Fibroblast of mammary gland (primary cell): ENCODE measurements at regions not wholly inside any gene's neighbourhood (a gene's known extent, or its start where the extent isn't known, plus 50 kb on each side); places are given as distances from the start of the nearest gene placed in this dataset.
"Not testable (repeated sequence)": the region's sequence is repeated elsewhere in the genome, so short reads cannot be mapped to it uniquely, and the experiment has no call there.

Experiments used
- DNase-seq: peaks from one replicate; pipeline ENCODE4 v3.0.0-alpha.2; 2010; ENCODE audit warnings: low read depth
- H3K4me3 ChIP-seq: 2 replicates; pipeline ENCODE4 v1.5.1; 2011; ENCODE audit warnings: low read depth, mild to moderate bottlenecking, low read length, moderate library complexity; ENCODE audit not compliant: control insufficient read depth
- CTCF ChIP-seq: conservative IDR thresholded peaks from 2 replicates; pipeline ENCODE4 v1.5.1; 2011; ENCODE audit warnings: low read depth, low read length, inconsistent platforms; ENCODE audit not compliant: control insufficient read depth, insufficient read depth

- no peak for TF ChIP-seq CTCF
- no peak overlapping the region for H3K4me3 ChIP-seq
Measured at GRCh38 chrX:13489454-13489853, 79.9 kb upstream of the EGFL6 start.

DNA sequence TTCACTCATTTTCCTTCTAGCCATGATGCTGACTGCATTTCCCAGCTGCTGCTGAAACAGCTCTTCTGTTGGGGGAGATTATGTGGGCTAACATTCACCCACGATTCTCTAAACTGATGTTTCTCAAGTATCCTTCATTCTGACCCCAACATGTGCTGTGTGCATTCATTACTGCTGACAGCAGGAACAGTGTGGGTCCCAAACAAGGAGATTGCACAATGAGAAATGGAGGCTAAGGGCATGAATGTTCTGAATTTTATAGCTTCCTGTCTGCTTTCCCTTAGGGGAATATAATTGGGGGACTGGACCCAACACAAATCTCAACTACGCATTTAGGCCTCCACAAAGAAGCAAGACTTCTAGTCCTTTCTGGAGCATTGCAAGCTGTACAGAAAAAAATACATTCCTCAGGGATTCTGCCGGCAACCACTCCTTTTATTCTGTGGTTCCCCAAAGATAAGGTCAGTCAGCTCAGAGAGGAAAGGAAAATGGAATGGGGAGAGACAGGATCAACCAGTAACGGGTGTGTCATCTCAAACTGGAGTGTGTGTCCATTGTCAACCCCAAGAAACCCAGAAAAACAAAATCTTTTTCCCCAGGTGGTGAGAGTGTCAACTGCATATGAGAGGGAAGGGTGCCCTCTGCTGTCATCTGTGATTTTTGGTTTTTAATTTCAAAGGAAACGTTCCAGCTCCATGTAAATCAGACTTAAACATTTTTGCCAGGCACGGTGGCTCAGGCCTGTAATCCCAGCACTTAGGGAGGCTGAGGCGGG lies 81.5 kb upstream of the EGFL6 start:
- H3K4me3 ChIP-seq = no peak overlapping the region
- peak; percentile 94 for DNase-seq
- peak; percentile 56 for TF ChIP-seq CTCF

More at GRCh38 chrX:13489454-13489853, 79.9 kb upstream of the EGFL6 start:
- DNase-seq = peak; percentile 86

DNA sequence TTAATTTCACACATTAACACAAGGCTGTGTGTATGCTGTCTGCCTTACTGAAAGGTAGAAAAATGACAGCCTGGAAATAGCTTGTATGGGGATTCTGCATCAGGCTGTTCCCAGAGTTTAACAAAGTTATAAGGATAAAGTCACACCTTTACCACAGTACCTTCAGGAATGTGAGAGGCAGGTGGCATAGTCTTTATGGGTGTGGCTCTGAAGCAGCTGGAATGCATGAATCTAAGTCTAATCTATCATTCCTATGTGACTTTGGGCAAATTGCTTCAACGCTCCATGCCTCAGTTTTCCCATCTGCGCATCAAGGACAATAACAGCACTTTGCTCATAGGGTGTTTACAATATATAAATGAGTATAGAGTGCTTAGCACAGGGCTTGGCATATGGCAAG lies 84.2 kb upstream of the EGFL6 start:
- no peak for TF ChIP-seq CTCF
- no peak overlapping the region for H3K4me3 ChIP-seq
- DNase-seq = no peak

GRCh38 chrX:13483773-13484172 lies 85.6 kb upstream of the EGFL6 start:
- no peak overlapping the region for H3K4me3 ChIP-seq
- TF ChIP-seq CTCF = no peak
- DNase-seq = no peak

DNA sequence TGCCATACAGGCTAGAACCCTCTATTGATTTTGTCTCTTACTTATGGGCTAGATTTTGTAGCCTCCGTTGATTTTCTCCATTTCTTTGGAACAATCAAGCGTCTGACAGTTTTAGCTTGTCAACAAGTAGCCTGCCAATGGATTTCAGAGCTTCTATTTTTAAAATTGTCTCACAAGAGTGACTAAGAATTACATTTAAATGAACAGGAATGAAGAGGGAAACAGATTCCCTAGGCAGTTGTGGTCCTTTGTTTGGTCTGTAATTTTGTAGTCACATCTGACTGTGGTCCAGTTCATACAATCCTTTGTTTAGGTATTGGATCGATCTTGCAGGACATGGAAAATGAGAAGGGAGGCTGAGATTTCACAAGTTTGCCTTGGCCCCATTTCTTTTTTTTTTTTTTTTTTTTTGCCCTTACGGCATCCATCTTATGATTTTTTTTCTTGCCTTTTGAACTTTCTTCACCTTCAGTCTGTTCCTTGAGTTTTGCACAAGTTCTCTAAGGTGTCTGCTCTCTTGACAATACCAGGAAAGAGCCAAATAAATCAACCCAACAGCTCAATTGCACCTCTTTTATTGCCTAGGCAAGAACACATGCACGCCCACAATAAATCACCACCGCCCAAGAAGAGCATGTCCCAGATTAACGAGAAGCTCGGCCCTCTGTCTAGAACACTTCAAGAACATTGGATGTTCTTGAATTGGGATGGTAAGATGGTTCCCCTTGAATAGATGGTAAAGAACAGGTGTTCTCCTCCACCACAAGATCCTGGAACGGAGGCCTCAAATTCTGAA lies 86.5 kb upstream of the EGFL6 start:
- DNase-seq = peak; percentile 45
- no peak for TF ChIP-seq CTCF
- no peak overlapping the region for H3K4me3 ChIP-seq

DNA sequence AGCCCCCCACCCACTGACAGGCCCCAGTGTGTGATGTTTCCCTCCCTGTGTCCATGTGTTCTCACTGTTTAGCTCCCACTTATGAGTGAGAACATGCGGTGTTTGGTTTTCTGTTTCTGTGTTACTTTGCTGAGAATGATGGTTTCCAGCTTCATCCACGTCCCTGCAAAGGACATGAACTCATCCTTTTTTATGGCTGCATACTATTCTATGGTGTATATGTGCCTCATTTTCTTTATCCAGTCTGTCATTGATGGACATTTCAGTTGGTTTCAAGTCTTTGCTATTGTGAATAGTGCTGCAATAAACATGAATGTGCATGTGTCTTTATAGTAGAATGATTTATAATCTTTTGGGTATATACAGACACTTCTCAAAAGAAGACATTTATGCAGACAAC lies 88.6 kb upstream of the EGFL6 start:
- DNase-seq, H3K4me3 ChIP-seq: not testable (repeated sequence)

DNA sequence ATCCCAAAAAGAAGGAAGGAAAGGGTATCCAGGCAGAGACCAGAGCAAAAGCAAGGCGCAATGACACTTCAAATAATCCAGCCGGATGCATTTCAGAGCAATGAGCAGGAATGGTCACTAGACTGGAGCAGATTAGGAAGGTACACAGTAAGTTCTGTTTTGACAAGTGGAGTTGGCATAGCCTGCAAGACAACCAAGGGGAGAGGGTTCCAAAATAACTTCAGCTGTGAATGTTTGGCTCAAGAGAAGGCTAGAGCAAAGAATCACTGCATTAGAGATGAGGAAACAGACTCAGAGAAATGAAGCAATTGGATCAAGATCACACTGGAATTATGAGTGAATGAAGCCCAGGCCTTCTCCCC lies 90.0 kb upstream of the EGFL6 start:
- no peak overlapping the region for H3K4me3 ChIP-seq
- TF ChIP-seq CTCF = no peak
- DNase-seq = no peak
